T47D (cell line): ENCODE measurements at regions not wholly inside any gene's neighbourhood (a gene's known extent, or its start where the extent isn't known, plus 50 kb on each side); places are given as distances from the start of the nearest gene placed in this dataset.

Experiments
- DNase-seq, 2 experiments: peaks; one replicate each; pipeline versions ENCODE4 v3.0.0 to v3.0.0-alpha.2; 2011 to 2012; ENCODE audit warnings: low read depth in 1 of 2, low spot score in 1 of 2
- JUND ChIP-seq: IDR thresholded peaks from 2 replicates; pipeline ENCODE4 v1.6.1; 2012; ENCODE audit warnings: low read depth
- in situ Hi-C: cut with HindIII; loops from 2 replicates; pipeline ENCODE4 v1.10.0; 2016; ENCODE audit warnings: low sequenced_read_pairs, low pct_unique_long_range_greater_than_20kb

- in situ Hi-C loops = no loop called here
- TF ChIP-seq JUND = no peak
- no peak for DNase-seq
Measured at GRCh38 chr16:65843941-65844340, 522.5 kb upstream of the CDH5 start.

- in situ Hi-C loops = no loop called here
- TF ChIP-seq JUND = no peak
- no peak for DNase-seq
Measured at GRCh38 chr16:65842067-65842466, 524.4 kb upstream of the CDH5 start.

- TF ChIP-seq JUND = no peak
- no peak for DNase-seq
- in situ Hi-C loops = no loop called here
Measured at GRCh38 chr16:65838001-65838400, 528.5 kb upstream of the CDH5 start.

GRCh38 chr16:65837464-65837863, 529.0 kb upstream of the CDH5 start:
- DNase-seq = no peak
- no peak for TF ChIP-seq JUND
- in situ Hi-C loops = no loop called here

GRCh38 chr16:65834688-65835087, 531.8 kb upstream of the CDH5 start:
- DNase-seq = no peak
- TF ChIP-seq JUND = no peak
- in situ Hi-C loops = no loop called here

- no peak for TF ChIP-seq JUND
- DNase-seq = no peak
- in situ Hi-C loops = no loop called here
Measured at GRCh38 chr16:65833171-65833871, 533.2 kb upstream of the CDH5 start.

- no peak for TF ChIP-seq JUND
- DNase-seq = no peak
- in situ Hi-C loops = no loop called here
Measured at GRCh38 chr16:65832679-65833078, 533.8 kb upstream of the CDH5 start.

GRCh38 chr16:65831903-65832666, 534.4 kb upstream of the CDH5 start:
- DNase-seq = no peak
- in situ Hi-C loops = no loop called here
- no peak for TF ChIP-seq JUND

GRCh38 chr16:65829076-65829475, 537.4 kb upstream of the CDH5 start:
- DNase-seq = no peak
- in situ Hi-C loops = no loop called here
- TF ChIP-seq JUND = no peak

GRCh38 chr16:65828296-65828695, 538.2 kb upstream of the CDH5 start:
- in situ Hi-C loops = no loop called here
- DNase-seq = no peak
- no peak for TF ChIP-seq JUND

GRCh38 chr16:65827231-65827630, 539.3 kb upstream of the CDH5 start:
- in situ Hi-C loops = no loop called here
- DNase-seq = no peak
- TF ChIP-seq JUND = no peak

- DNase-seq = no peak
- in situ Hi-C loops = no loop called here
- TF ChIP-seq JUND = no peak
Measured at GRCh38 chr16:65825191-65825856, 541.2 kb upstream of the CDH5 start.

- in situ Hi-C loops = no loop called here
- TF ChIP-seq JUND = no peak
- no peak for DNase-seq
Measured at GRCh38 chr16:65822148-65822547, 544.3 kb upstream of the CDH5 start.
